H9 (cell line): ENCODE measurements at regions not wholly inside any gene's neighbourhood (a gene's known extent, or its start where the extent isn't known, plus 50 kb on each side); places are given as distances from the start of the nearest gene placed in this dataset.

Source experiments
- DNase-seq: peaks from one replicate; pipeline ENCODE4 v3.0.0-alpha.2; 2017
- H2AFZ ChIP-seq: one replicate; pipeline ENCODE4 v1.6.1; 2013; ENCODE audit warnings: mild to moderate bottlenecking, low read length, control low read depth, moderate library complexity
- H2AK5ac ChIP-seq: 2 replicates; pipeline ENCODE4 v1.6.1; 2013; ENCODE audit warnings: low read length, control low read depth, mixed read lengths; ENCODE audit not compliant: insufficient read length
- H2BK120ac ChIP-seq: one replicate; pipeline ENCODE4 v1.6.1; 2013; ENCODE audit warnings: low read depth, mild to moderate bottlenecking, low read length, control low read depth, inconsistent platforms; ENCODE audit not compliant: poor library complexity, severe bottlenecking
- H2BK12ac ChIP-seq: 2 replicates; pipeline ENCODE4 v1.6.1; 2013; ENCODE audit warnings: low read length, control low read depth, mixed read lengths, low read depth; ENCODE audit not compliant: insufficient read length
- H2BK15ac ChIP-seq: 2 replicates; pipeline ENCODE4 v1.6.1; 2013; ENCODE audit warnings: low read depth, low read length, control low read depth
- H2BK20ac ChIP-seq: one replicate; pipeline ENCODE4 v1.6.1; 2013; ENCODE audit warnings: low read depth, mild to moderate bottlenecking, low read length, control low read depth, inconsistent platforms; ENCODE audit not compliant: poor library complexity, severe bottlenecking
- H2BK5ac ChIP-seq: 2 replicates; pipeline ENCODE4 v1.6.1; 2013; ENCODE audit warnings: low read length, control low read depth, mixed read lengths; ENCODE audit not compliant: insufficient read length
- H3K14ac ChIP-seq: 2 replicates; pipeline ENCODE4 v1.6.1; 2013; ENCODE audit warnings: low read length, control low read depth; ENCODE audit not compliant: insufficient read depth
- H3K18ac ChIP-seq: 2 replicates; pipeline ENCODE4 v1.6.1; 2013; ENCODE audit warnings: low read depth, mild to moderate bottlenecking, mixed read lengths, low read length, control low read depth; ENCODE audit not compliant: insufficient read length
- H3K23ac ChIP-seq: 2 replicates; pipeline ENCODE4 v1.6.1; 2013; ENCODE audit warnings: low read length, control low read depth, mixed read lengths, low read depth; ENCODE audit not compliant: insufficient read length
- H3K23me2 ChIP-seq: 2 replicates; pipeline ENCODE4 v1.6.1; 2013; ENCODE audit warnings: low read depth, mild to moderate bottlenecking, mixed read lengths, low read length, control low read depth; ENCODE audit not compliant: insufficient read length, poor library complexity, severe bottlenecking
- H3K27ac ChIP-seq: 2 replicates; pipeline ENCODE4 v1.5.1; 2013; ENCODE audit warnings: low read length, control low read depth, mixed read lengths, low read depth; ENCODE audit not compliant: insufficient read length
- H3K27me3 ChIP-seq: 2 replicates; pipeline ENCODE4 v1.6.1; 2013; ENCODE audit warnings: low read length, control low read depth, inconsistent platforms; ENCODE audit not compliant: insufficient read depth
- H3K4ac ChIP-seq: 2 replicates; pipeline ENCODE4 v1.6.1; 2013; ENCODE audit warnings: low read depth, mild to moderate bottlenecking, control low read depth, inconsistent platforms, low read length, moderate library complexity
- H3K4me1 ChIP-seq: 2 replicates; pipeline ENCODE4 v1.6.1; 2013; ENCODE audit warnings: low read length, control low read depth, inconsistent platforms; ENCODE audit not compliant: insufficient read depth
- H3K4me2 ChIP-seq: 2 replicates; pipeline ENCODE4 v1.6.1; 2013; ENCODE audit warnings: low read length, control low read depth, mixed read lengths; ENCODE audit not compliant: insufficient read length, insufficient read depth
- H3K56ac ChIP-seq: 2 replicates; pipeline ENCODE4 v1.6.1; 2013; ENCODE audit warnings: low read depth, mild to moderate bottlenecking, mixed read lengths, low read length, control low read depth; ENCODE audit not compliant: insufficient read length
- H3K79me1 ChIP-seq: 2 replicates; pipeline ENCODE4 v1.6.1; 2013; ENCODE audit warnings: low read depth, mild to moderate bottlenecking, moderate library complexity, low read length, control low read depth, inconsistent platforms; ENCODE audit not compliant: insufficient read depth, poor library complexity, severe bottlenecking
- H3K79me2 ChIP-seq: 2 replicates; pipeline ENCODE4 v1.6.1; 2013; ENCODE audit warnings: low read length, control low read depth, inconsistent platforms; ENCODE audit not compliant: insufficient read depth
- H3K9ac ChIP-seq: 2 replicates; pipeline ENCODE4 v1.6.1; 2013; ENCODE audit warnings: low read length, control low read depth, mixed read lengths; ENCODE audit not compliant: insufficient read length; ENCODE audit errors: extremely low read depth
- H3K9me3 ChIP-seq: one replicate; pipeline ENCODE4 v1.6.1; 2013; ENCODE audit warnings: low read depth, low read length, inconsistent platforms; ENCODE audit not compliant: control insufficient read depth
- H3T11ph ChIP-seq: one replicate; pipeline ENCODE4 v1.6.1; 2013; ENCODE audit warnings: mild to moderate bottlenecking, low read length, control low read depth, inconsistent platforms
- H4K20me1 ChIP-seq: one replicate; pipeline ENCODE4 v1.6.1; 2013; ENCODE audit not compliant: control insufficient read depth, insufficient read length, insufficient read depth
- H4K5ac ChIP-seq: 2 replicates; pipeline ENCODE4 v1.6.1; 2013; ENCODE audit warnings: low read depth, mild to moderate bottlenecking, mixed read lengths, low read length, control low read depth; ENCODE audit not compliant: insufficient read length
- H4K8ac ChIP-seq: replicated peaks from 2 replicates; pipeline ENCODE4 v1.6.1; 2013; ENCODE audit warnings: low read length, control low read depth, mixed read lengths, low read depth; ENCODE audit not compliant: insufficient read length
- H4K91ac ChIP-seq: 2 replicates; pipeline ENCODE4 v1.6.1; 2013; ENCODE audit warnings: low read depth, mild to moderate bottlenecking, moderate library complexity, mixed read lengths, low read length, control low read depth; ENCODE audit not compliant: insufficient read length
- H3K27ac Mint-ChIP-seq, 3 experiments: 2 replicates in 2 of 3; 3 replicates in 1 of 3; pipeline ENCODE4 v1.8.0; 2020 to 2021; ENCODE audit warnings: mixed read lengths in 3 of 3, mild to moderate bottlenecking in 1 of 3, moderate library complexity in 1 of 3
- H3K27me3 Mint-ChIP-seq: 2 replicates; pipeline ENCODE4 v1.8.0; 2021; ENCODE audit warnings: low read depth, mild to moderate bottlenecking, moderate library complexity, mixed read lengths
- H3K36me3 Mint-ChIP-seq, 3 experiments: 2 replicates in 2 of 3; 3 replicates in 1 of 3; pipeline ENCODE4 v1.8.0; 2020 to 2021; ENCODE audit warnings: low read depth in 3 of 3, mixed read lengths in 3 of 3; ENCODE audit not compliant: insufficient read depth in 1 of 3
- H3K4me1 Mint-ChIP-seq, 2 experiments: 2 replicates each; pipeline ENCODE4 v1.8.0; 2020; ENCODE audit warnings: mixed read lengths in 2 of 2
- H3K4me3 Mint-ChIP-seq, 2 experiments: 2 replicates in 1 of 2; 3 replicates in 1 of 2; pipeline ENCODE4 v1.8.0; 2020 to 2021; ENCODE audit warnings: mild to moderate bottlenecking in 2 of 2, mixed read lengths in 2 of 2, moderate library complexity in 1 of 2
- H3K9me3 Mint-ChIP-seq, 2 experiments: 2 replicates in 1 of 2; 3 replicates in 1 of 2; pipeline ENCODE4 v1.8.0; 2020; ENCODE audit warnings: mild to moderate bottlenecking in 2 of 2, mixed read lengths in 2 of 2, moderate library complexity in 1 of 2
- CTCF ChIP-seq: fragments of 200-600 bp; sonication (generic); conservative IDR thresholded peaks from 3 replicates; pipeline ENCODE4 v1.8.0; 2021; ENCODE audit warnings: antibody characterized with exemption, mild to moderate bottlenecking
- WGBS: extraction: QIAGEN DNeasy Blood & Tissue Kit; methylation state at CpG from one replicate; pipeline ENCODE4 v1.1.7; 2013; ENCODE audit warnings: missing lambda C conversion rate, low lambda C conversion rate, mixed read lengths; ENCODE audit not compliant: insufficient read length; ENCODE audit errors: extremely low coverage; 5-methylcytosine and 5-hydroxymethylcytosine counted together

GRCh38 chr20:62570897-62571668, 71.2 kb upstream of the SLCO4A1 start:
- Mint-ChIP-seq H3K4me3 (no peak overlapping the region), H3K9me3 (peaks cover 4 to 10% of the 10 kb centered on the region in 2 experiments; a peak in 3 of 5 replicates), H3K27ac (no peak overlapping the region; a peak in 1 of 7 replicates), H3K27me3 (peaks cover 17% of the 10 kb centered on the region), H3K4me1 (peaks cover 0 to 11% of the 10 kb centered on the region in 2 experiments; a peak in 2 of 4 replicates), H3K36me3 (peaks cover 0 to 3% (median 3%) of the 10 kb centered on the region in 3 experiments; a peak in 4 of 7 replicates)
- H3K4ac ChIP-seq, result no peak overlapping the region
- no peak overlapping the region for H3K14ac ChIP-seq
- no peak overlapping the region for H3K23ac ChIP-seq
- no peaks in the 10 kb centered on the region for H3K23me2 ChIP-seq
- H3K56ac ChIP-seq, result no peak overlapping the region
- no peak overlapping the region for H2BK12ac ChIP-seq
- no peaks in the 10 kb centered on the region; the same call in 1 of the 2 replicates for H3K27me3 ChIP-seq
- DNase-seq, result no peak
- H4K20me1 ChIP-seq, result peaks cover 6% of the 10 kb centered on the region
- no peak overlapping the region for H3K9ac ChIP-seq
- H3K79me1 ChIP-seq, result no peaks in the 10 kb centered on the region
- no peak overlapping the region for H3K18ac ChIP-seq
- H3K4me2 ChIP-seq, result no peak overlapping the region
- no peak overlapping the region for H4K91ac ChIP-seq
- no peak overlapping the region for H3T11ph ChIP-seq
- no peak overlapping the region for H2BK5ac ChIP-seq
- no peak overlapping the region for H2AFZ ChIP-seq
- H2AK5ac ChIP-seq, result no peak overlapping the region
- H3K9me3 ChIP-seq, result no peaks in the 10 kb centered on the region
- WGBS, result no CpG with 5 or more reads among the region's 12 CpGs
- no peak for TF ChIP-seq CTCF
- no peaks in the 10 kb centered on the region for H3K4me1 ChIP-seq
- H2BK15ac ChIP-seq, result no peak overlapping the region
- H3K79me2 ChIP-seq, result no peaks in the 10 kb centered on the region
- no peak overlapping the region for H2BK20ac ChIP-seq
- H4K5ac ChIP-seq, result no peak overlapping the region
- H2BK120ac ChIP-seq, result no peak overlapping the region
- no peak overlapping the region for H3K27ac ChIP-seq
- no peak overlapping the region for H4K8ac ChIP-seq
